ENCODE measurements at regions not wholly inside any gene's neighbourhood (a gene's known extent, or its start where the extent isn't known, plus 50 kb on each side); places are given as distances from the start of the nearest gene placed in this dataset.

DNA sequence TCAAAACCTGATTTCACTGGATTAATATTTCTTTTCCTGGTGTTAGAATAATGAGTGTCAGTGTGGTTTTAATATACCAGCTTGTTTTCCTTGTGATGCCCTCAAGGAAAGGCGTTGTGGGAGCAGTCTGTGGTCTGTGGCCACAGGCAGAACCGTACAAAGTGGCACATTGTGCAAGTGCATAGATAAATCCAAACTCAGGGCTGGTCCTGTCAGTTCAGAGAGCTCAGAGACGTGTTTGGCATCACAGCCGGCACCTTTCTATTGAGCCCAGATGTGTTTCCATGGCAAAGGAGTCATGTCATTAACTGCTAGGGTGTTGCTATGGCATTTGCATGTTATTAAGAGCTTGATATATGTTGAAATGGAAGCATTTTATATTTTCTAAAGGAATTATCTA lies 289.9 kb upstream of the RASGRP1 start:
- DNase-seq (ENCODE audit: low read depth in 2 of 2) = no peak

DNA sequence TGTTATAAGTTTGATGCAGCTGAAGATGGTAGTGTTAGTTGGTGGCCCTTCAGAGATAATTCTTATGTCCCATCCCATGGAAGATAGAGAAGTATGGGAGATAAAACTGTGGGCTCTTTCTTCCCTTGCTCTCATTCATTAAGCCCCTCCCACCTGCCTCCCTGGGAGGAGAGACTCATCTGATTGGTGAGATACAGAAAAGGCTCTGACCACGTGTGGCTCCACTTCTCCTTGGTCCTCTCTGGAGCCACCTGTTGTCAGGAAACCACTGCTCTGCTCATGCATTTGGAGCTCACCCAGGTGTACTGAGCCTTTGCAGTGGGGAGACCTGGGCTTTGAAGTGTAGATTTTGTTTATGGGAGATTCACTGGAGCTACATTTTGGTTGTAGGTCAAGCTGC lies 293.2 kb upstream of the RASGRP1 start:
- no peak for DNase-seq (ENCODE audit: low read depth in 2 of 2)

DNA sequence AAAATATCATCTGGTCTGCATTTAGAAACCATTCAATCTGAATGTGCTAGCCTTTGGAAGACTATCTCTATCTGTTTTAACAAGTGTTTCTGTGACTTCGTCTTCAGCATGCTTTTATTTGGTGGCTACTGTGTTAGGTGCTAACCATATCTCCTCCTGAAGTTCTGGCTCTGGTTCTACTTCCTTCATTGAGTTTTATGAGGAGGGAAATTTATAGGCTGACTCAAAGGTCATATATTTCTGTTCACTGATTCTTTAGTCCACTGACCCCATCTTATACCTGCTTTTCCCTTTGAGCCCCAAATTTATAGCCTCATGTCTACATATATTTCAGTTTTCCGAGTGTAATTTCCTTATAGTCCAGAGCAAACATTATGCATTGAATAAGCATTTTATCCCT lies 295.0 kb upstream of the RASGRP1 start:
- DNase-seq (ENCODE audit: low read depth in 2 of 2) = no peak

DNA sequence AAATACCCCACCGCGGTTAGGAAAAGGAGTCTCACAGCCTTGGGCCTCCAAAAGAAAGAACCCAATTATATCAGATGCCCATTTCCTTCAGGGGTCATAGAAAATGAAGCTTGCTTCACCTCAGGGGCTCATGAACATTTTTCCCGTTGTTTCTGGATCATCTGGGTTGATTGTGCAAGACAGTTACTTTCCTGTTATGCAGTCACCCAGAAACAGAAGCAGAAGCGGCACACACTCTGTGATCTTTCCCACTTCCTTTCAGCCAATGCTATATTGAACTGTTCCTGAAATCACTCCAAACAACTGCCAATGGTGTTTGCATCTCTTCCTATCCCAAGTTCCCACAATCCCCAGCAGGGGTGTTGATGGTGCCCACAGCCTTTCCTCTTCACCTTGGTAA lies 295.6 kb upstream of the RASGRP1 start:
- peak; percentile 67 to 96 for DNase-seq (ENCODE audit: low read depth in 2 of 2)

DNA sequence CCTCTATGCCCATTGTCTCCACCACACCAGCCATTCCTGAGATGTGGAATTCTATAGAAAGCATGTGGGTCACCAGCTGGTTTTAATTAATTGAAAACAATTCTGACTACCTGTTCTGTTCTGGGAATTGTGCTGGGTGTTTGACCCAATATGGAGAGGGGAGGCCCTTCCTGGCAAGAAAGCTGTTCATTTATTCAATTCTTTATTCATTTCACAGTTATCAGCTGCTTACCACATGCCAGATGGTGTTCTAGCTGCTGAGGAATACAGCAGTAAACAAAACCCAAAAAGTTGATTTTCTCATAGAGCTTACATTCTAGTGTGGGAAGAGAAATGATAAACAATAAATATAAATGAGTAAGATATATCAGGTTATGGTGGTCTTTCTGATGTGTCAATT lies 296.1 kb upstream of the RASGRP1 start:
- DNase-seq (ENCODE audit: low read depth in 2 of 2) = peak in 1 of 2 donors; percentile 22

DNA sequence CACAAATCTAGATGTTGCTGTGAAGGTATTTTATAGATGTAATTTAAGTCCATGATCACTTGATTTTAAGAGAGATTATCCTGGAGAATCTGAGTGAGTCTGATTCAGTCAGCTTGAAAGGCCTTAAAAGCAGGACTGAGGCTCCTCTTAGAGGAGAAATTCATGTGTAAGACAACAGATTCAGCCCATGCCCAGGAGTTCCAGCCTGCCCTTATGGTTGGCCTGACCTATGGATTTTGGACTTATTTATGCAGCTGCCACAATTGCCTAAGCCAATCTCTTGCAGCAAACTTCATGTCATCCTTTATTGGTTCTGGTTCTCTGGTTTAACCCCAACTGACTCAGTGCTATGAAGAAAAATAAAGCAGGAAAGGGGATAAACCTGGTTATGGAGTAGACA lies 296.5 kb upstream of the RASGRP1 start:
- peak in 1 of 2 donors; percentile 17 for DNase-seq (ENCODE audit: low read depth in 2 of 2)

DNA sequence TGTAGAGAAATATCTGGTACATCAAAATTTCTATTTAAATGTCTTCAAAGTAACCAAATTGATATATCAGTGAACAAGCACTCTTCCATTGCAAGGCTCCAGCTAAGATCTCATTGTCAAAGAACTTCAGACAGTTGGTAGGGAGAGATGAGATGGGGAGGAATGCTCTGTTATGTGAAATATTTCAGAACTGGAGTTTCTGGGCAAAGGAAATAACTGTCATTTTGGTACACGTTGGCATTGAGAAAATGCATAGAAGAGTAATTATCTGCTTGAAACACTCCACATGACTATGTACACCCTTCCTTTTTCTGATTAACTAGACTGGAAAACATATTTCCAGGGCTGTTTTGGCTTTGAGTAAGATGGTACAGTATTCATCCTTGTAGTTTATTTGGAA lies 297.5 kb upstream of the RASGRP1 start:
- no peak for DNase-seq (ENCODE audit: low read depth in 2 of 2)

DNA sequence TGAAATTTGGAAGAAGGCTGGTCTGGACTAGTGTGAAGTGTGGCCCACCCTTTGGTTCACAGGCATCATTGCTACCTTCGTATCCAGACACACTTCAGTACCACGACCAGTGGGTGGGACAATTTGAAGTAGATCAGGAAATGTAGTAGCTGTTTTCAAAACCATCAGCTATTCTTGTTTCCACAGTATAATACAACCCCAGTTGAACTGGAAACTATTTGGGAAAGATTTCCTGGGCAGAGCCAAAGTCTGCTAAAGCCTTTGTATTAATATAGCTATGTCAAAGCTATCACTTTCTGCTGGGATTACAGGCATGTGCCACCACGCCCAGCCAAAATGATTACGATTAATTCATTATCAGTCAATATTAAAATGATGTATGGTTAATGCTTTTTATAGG lies 298.8 kb upstream of the RASGRP1 start:
- peak in 1 of 2 donors; percentile 87 for DNase-seq (ENCODE audit: low read depth in 2 of 2)

DNA sequence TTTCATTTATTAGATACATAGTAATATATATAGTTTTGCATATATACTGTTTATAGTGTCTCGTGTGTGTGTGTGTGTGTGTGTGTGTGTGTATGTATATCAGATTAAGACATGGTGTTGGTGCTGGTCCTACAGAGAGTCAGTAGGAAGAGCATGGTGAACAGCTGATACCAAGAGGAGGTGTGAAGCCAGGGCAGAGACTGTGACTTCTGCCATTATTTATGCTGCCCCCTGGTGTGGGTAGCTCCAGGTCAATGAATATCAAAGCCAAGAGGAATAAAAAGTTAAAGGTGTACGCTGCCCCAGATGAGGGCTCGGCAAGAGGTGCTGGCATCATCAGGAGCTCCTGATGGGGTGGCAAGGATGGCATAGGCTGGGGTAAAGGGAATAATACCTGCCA lies 299.5 kb upstream of the RASGRP1 start:
- peak in 1 of 2 donors; percentile 34 for DNase-seq (ENCODE audit: low read depth in 2 of 2)

DNA sequence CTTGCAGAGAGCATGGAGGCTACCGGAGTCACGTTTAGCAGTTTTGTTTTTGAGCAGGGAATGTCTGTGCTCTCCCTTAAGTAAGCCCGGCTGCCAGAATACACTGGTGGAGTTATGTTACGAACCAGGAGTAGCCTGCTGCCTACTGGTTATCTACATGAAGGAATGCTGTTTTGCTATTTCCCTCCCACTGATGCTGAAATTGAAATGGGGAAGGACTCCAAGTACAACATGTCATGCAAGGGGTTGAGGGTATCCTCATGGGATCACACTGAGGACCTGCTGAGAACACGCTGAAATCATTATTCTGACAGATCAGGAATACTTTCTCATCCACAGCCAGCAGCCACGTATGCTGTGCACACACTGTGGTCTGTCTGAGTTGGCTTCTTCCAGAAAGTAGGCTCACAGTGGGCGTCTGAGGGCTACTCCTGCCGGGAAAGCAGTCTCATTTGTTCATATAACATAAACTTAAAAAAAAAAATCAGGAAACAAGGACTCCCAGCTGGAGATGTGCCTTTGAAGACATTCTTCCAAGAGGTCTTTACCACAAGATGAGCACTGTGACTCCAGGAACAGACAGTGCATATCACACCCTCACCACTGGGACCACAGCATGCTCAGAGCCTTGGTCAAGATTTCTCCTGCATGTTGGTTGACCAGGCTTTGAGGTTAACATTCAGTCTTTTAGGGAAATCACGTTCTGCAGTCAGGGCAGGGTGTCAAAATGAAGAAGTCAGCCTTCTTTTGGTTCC lies 300.4 kb upstream of the RASGRP1 start:
- DNase-seq (ENCODE audit: low read depth in 2 of 2) = no peak

DNA sequence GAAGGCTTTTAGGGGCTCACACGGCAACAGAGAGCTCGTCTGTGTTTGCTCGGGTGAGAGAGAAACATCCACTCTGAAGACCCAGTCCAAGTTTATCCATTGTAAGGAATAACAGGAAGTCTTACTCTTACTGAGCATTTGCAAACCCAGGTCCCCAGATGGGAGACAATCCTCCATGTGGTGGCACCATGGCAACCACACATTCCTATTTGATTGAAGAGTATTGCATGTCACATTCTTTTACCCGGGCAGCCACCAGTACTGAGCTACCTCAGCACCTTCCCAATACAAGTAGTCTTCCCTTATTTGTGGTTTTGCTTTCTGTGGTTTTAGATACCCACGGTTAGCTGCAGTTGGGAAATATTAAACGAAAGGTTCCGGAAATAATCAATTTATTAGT lies 302.9 kb upstream of the RASGRP1 start:
- peak in 1 of 2 donors; percentile 73 for DNase-seq (ENCODE audit: low read depth in 2 of 2)

DNA sequence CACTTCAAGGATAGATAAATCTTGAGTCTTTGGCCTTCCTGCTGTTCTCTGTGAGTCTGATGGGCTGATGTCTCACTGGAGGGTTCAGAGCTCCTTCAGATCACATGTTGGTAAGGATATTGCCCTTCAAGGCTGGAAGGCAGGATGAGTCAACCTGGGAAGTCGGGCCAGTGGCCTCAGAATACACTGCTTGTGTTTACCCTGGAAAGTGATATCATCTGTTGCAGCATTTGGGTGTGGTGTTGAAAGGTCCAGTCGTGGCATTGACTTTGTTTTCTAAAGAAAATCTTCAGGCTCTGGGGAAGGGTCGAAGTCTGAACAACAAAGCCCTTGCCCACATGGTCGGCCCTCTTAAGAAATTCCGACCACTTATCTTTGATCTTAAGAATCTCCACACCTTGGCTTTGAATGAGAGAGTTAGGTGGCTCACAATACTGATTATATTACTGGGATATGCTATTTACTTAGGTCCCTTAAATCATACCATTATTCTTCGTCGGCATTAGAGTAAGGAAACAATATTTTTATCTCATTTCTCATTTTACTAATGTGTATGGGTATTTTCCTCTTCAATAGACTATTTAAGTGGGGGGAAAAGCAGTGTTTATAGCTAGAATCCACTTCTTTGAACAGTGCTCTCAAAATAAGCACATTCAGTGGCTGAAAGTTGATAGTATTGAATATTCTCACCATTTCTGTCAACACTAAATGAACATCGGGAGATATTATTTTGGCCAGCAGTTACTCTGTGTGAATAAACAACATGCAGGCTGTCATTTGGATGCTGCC lies 303.9 kb upstream of the RASGRP1 start:
- DNase-seq (ENCODE audit: low read depth in 2 of 2) = peak; percentile 17 to 95

DNA sequence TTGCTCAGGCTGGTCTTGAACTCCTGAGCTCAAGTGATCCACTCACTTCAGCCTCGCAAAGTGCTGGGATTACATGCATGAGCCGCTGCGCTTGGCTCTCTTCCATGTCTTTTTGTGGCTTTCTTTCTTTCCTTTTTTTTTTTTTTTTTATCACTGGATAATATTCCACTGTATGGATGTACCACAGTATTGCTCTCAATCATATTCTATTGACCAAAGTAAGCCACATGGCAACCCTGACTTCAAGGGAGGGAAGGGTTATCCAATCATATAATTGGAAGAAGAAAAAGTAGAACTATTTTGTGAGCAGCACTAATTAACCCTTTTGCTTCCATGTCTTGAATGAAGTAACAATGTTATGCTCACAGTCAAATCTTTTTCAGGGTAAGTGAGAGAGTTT lies 307.0 kb upstream of the RASGRP1 start:
- no peak for DNase-seq (ENCODE audit: low read depth in 2 of 2)

DNA sequence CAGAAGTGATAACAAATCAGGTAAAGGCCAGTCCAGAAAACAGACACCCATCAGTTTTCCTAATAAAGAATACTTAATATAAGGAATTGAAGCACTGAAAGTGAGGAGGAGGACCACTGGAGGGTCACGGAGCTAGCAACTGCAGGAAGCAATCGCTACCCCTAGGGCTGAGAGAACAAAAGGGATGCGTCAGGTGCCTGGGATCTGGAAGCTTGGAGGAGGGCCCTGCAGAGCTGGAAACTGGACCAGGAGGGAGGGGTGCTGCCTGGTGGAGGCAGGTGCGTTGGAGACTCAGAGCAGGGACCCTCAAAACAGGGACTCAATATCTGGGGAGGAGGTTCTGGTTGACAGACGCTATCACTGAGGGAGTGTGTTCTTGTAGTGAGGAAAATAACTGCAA lies 308.1 kb upstream of the RASGRP1 start:
- DNase-seq (ENCODE audit: low read depth in 2 of 2) = no peak

DNA sequence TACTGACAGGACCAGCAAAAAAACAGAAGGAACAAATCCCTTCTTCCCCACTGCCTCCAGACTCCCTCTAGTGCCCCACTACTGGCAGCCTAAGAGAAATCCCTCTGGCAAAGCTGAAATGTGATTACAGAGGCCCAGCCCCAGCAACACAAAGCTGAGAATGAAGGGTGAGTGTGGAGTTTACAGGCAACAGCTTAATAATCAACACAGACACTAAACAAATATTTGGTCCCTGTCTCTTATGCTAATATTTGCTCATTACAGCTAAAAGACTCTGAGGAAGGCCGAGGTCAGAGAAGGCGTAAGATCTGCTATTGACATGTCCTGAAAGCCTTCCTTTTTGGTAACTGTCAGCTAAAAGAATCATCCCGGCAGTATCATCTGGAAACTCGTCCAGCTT lies 308.5 kb upstream of the RASGRP1 start:
- no peak for DNase-seq (ENCODE audit: low read depth in 2 of 2)

DNA sequence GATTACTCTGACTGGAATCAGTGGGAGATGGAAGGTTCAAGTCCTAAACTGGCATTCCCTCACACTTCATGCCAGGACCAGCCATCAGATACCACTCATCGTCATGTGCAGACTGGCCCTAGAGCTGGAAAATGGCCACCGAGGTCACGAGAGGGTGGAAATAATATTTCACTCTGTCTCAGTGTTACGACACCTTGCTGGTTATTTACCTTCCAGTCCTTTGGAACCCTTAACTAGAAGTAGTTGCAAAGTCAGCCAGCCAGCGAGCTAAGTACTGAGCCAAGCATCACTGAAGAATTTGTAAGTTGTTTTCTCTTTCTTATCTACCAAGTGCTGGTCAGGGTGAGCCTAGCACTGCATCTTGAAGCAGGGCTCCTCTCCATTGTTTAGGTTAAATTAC lies 309.9 kb upstream of the RASGRP1 start:
- DNase-seq (ENCODE audit: low read depth in 2 of 2) = no peak

DNA sequence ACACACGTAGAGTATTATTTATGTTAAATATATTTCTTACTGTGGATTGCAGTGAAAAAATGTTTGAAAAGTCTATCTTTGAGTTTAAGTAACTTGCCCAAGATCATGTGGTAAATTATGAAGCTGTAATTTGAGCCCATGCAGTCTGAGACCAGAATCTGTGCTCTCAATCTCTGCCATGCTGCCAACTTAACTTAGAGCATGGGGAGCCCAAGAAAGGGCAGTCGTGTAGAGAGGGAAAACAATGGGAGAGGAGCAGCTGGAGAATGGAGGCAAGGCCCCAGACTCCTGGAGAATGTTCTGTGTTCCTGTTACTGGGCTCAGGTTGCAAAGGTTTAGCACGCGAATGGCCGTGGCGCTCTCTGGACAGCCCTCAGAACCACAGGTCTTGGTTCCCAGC lies 311.6 kb upstream of the RASGRP1 start:
- DNase-seq (ENCODE audit: low read depth in 2 of 2) = no peak

DNA sequence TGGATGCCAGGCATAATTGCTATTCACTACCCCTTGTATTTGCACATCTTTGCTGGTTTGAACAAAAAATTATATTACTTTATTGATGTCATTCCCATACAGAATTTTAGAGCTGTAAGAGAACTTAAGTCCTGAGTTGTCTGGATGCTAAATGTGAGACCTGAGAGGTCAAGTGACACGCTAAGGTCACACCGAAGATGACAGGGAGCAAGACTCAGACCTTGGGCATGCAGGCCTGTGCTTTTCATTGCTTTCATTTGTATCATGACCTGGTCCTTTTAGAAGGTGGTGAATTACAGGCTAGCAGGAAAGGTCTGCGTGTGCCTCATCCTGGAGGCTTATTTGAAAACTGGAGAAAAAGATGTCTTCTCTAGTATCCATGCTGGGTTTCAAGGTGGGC lies 312.0 kb upstream of the RASGRP1 start:
- no peak for DNase-seq (ENCODE audit: low read depth in 2 of 2)

DNA sequence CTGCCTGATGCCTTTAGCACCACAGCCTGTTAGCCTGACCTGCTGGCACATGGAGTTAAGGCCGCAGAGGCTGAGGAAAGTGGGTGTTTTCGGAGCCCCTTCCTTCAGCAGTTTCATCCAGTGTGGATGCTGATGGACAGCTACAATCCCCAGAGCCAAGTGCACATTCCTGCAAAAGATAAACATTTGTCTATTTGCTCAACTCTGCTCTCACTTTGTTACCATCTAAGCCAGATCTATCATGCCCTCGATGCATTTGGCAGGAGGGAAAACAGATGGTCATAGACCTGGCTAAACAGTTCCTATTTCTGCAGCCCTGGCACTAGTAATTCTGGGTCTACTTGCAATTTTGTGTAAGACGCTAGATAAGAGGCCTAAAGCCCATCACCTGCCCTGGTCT lies 312.9 kb upstream of the RASGRP1 start:
- peak in 1 of 2 donors; percentile 20 for DNase-seq (ENCODE audit: low read depth in 2 of 2)

DNA sequence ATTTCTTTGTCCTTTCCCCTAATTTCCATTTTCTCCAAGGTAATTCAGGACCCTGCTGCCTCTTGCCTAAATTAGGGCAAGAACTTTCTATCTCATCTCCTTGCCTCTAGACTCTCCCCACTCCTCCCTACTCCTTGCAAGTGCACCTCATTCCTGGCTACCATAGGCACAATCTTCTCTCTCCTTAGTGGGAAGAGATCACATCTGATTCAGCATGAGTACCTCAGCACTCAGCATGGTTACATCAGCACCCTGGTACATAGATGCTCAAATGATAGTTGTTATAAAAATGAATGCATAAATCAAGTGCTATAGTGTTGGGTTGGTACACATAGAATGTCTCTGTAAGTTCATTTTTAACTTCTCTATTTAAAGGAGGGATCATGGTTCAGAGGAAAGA lies 313.4 kb upstream of the RASGRP1 start:
- no peak for DNase-seq (ENCODE audit: low read depth in 2 of 2)

DNA sequence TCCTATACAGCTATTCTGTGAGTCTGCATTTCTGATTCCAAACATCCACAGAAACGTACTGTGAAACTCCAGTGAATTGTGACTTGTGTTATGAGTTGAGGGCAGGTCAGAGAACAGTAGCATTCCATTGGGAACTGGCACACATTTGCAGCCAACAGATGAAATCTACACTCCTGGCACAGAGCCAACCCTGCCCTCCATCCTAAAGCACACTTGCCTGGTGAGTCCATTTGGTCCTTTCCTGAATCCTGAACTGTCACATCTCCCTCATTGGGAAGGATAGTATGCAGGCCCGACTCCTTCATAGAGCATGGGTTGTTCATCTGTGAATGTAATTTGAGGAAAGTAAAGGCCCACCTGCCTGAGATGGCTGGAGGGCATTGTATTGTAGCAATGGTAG lies 314.3 kb upstream of the RASGRP1 start:
- DNase-seq (ENCODE audit: low read depth in 2 of 2) = peak in 1 of 2 donors; percentile 42

DNA sequence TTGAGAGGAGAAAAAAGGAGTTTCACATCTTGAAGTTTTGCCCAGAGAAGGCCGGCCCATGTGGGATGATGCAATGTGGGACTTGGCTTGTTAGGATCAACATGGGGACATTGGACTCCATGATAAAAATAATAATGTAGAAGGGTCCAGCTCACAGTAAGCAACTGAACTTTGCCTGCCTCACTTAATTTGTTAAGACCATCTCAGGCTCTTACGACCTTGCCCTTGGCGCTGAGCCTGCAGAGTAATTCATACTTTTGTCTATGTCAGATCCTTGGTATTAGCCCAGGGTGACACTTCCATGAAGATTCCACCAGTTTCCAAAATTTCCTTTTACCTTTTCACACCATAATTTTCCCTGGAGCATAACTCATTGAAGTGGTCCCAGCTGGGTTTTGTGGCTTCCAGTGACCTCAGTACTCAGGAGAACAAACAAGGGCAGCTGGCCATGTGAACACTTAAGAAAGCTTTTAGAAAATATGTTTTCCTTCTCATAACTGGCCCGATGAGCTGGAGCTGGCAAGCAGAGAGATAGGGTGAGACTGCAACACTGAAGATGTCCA lies 315.4 kb upstream of the RASGRP1 start:
- DNase-seq (ENCODE audit: low read depth in 2 of 2) = no peak

DNA sequence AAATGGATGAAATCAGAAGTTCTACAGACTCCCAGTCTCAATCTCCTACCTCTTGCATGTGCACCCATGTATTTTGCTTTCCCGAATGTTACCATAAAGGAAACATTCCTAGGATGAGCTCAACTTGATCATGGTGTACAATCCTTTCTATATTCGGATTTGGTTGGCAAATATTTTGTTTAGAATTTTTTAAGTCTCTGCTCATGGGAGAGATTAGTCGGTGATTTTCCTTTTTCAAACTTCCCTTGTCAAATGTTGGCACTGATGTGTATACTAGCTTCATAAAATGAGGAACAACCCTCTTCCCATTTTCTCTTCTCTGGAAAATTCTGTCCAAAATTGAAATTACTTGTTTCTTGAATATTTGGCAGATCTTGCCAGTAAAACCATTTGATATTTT lies 317.6 kb upstream of the RASGRP1 start:
- no peak for DNase-seq (ENCODE audit: low read depth in 2 of 2)
